ENCODE measurements at regions not wholly inside any gene's neighbourhood (a gene's known extent, or its start where the extent isn't known, plus 50 kb on each side); places are given as distances from the start of the nearest gene placed in this dataset.

DNA sequence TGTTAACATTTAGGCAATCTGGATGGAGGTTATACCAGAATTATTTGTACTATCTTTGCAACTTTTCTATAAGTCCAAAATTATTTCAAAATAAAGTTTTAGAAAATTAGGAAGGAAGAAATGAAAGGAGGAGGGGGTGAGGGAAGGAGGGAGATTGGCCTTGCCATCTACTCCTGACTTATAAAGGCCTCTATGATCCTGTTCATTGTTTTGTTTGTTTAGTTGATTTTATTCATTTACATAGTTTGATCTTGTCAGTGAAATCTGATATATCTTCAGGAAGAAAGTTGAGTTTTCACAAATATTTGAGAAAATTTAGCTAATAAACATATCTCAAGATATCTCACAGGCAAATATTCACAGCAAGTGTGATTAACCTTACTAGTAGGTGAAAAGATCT, 189.3 kb upstream of the NOCT start:
- no peak for DNase-seq (ENCODE audit: low read depth, low spot score)
- Histone ChIP-seq H3K4me3 (replicated peaks in 1 of 3; ENCODE audit: insufficient read depth in 1 of 3, low read depth in 1 of 3, low read length in 3 of 3) (no peak overlapping the region), H4K20me1 (replicated peaks; ENCODE audit: control insufficient read depth, extremely low read depth, insufficient read depth, low read length) (no peaks in the 10 kb centered on the region), H3K4me1 (ENCODE audit: control insufficient read depth, extremely low read depth, insufficient read depth, low read length) (no peaks in the 10 kb centered on the region), H3K36me3 (ENCODE audit: control insufficient read depth in 2 of 2, extremely low read depth in 1 of 2, insufficient read depth in 2 of 2, low read length in 2 of 2) (no peaks in the 10 kb centered on the region), H3K9me1 (replicated peaks; ENCODE audit: control insufficient read depth, extremely low read depth, insufficient read depth, low read length) (no peaks in the 10 kb centered on the region), H2AFZ (ENCODE audit: low read depth, low read length) (no peak overlapping the region), H3K79me2 (ENCODE audit: control insufficient read depth, insufficient read depth, low read length) (no peaks in the 10 kb centered on the region), H3K27ac (ENCODE audit: insufficient read depth, low read depth, low read length) (no peak overlapping the region), H3K9me3 (replicated peaks; ENCODE audit: control insufficient read depth, insufficient read depth, low read length) (no peaks in the 10 kb centered on the region), H3K4me2 (ENCODE audit: insufficient read depth, low read length) (no peak overlapping the region), H3K9ac (replicated peaks; ENCODE audit: extremely low read depth, insufficient read depth, low read length) (no peak overlapping the region), H3K27me3 (ENCODE audit: control insufficient read depth in 2 of 2, insufficient read depth in 2 of 2, low read length in 2 of 2) (peaks cover 6 to 7% of the 10 kb centered on the region in 2 experiments)
- no TSS peak for BruUV-seq (replicated peaks)
- TF ChIP-seq MYC (IDR thresholded peaks at IDR 0.05; ENCODE audit: low read depth, low read length) (no peak), FOS (IDR thresholded peaks at IDR 0.05; ENCODE audit: borderline replicate concordance, insufficient read depth, low read length) (no peak), GATA2 (IDR thresholded peaks at IDR 0.05; ENCODE audit: insufficient read depth, insufficient read length, low read depth, low read length) (no peak), JUN (IDR thresholded peaks at IDR 0.05; ENCODE audit: borderline replicate concordance, insufficient read depth, insufficient read length, low read depth) (no peak), POLR2AphosphoS5 (IDR thresholded peaks at IDR 0.05; ENCODE audit: insufficient read depth, low read depth, low read length) (no peak), POLR2A (IDR thresholded peaks at IDR 0.05; ENCODE audit: low read depth, low read length) (no peak), EZH2 (IDR thresholded peaks at IDR 0.05; ENCODE audit: borderline replicate concordance, low read depth, low read length, severe bottlenecking) (no peak)
- TF ChIP-seq, protein P1, sequence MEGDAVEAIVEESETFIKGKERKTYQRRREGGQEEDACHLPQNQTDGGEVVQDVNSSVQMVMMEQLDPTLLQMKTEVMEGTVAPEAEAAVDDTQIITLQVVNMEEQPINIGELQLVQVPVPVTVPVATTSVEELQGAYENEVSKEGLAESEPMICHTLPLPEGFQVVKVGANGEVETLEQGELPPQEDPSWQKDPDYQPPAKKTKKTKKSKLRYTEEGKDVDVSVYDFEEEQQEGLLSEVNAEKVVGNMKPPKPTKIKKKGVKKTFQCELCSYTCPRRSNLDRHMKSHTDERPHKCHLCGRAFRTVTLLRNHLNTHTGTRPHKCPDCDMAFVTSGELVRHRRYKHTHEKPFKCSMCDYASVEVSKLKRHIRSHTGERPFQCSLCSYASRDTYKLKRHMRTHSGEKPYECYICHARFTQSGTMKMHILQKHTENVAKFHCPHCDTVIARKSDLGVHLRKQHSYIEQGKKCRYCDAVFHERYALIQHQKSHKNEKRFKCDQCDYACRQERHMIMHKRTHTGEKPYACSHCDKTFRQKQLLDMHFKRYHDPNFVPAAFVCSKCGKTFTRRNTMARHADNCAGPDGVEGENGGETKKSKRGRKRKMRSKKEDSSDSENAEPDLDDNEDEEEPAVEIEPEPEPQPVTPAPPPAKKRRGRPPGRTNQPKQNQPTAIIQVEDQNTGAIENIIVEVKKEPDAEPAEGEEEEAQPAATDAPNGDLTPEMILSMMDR (IDR thresholded peaks at IDR 0.05; ENCODE audit: extremely low read depth in 1 of 2, insufficient read depth in 1 of 2, low read depth in 1 of 2, low read length in 2 of 2) = no peak
- TF ChIP-seq, protein P2, sequence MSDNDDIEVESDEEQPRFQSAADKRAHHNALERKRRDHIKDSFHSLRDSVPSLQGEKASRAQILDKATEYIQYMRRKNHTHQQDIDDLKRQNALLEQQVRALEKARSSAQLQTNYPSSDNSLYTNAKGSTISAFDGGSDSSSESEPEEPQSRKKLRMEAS (IDR thresholded peaks at IDR 0.05; ENCODE audit: insufficient read depth, insufficient read length) = no peak
- ChIA-PET CTCF (no interaction called here), POLR2A (no interaction called here)
- dilution Hi-C loops (cut with MboI; ENCODE audit: extremely low pct_ligation_motif_present, low sequenced_read_pairs) (no loop called here), intact Hi-C loops (cut with micrococcal nuclease) (loop anchor here (1.0 kb wide), 1 partner anchor 46 kb away; no protein-coding TSS in a partner anchor)
- FAIRE-seq = no peak
